Colonic mucosa (tissue), 4 donors: ENCODE measurements at regions not wholly inside any gene's neighbourhood (a gene's known extent, or its start where the extent isn't known, plus 50 kb on each side); places are given as distances from the start of the nearest gene placed in this dataset.

ENCODE experiments used
- DNase-seq: peaks from one replicate; pipeline ENCODE4 v3.0.0-alpha.2; 2020
- H3K27ac ChIP-seq: fragments of 200-600 bp; one replicate; pipeline ENCODE4 v1.8.0; 2021
- H3K27me3 ChIP-seq: fragments of 200-600 bp; one replicate; pipeline ENCODE4 v1.8.0; 2021
- H3K36me3 ChIP-seq: fragments of 200-600 bp; one replicate; pipeline ENCODE4 v1.8.0; 2021
- H3K4me1 ChIP-seq: fragments of 200-600 bp; one replicate; pipeline ENCODE4 v1.8.0; 2021; ENCODE audit warnings: mild to moderate bottlenecking
- H3K4me3 ChIP-seq: fragments of 200-600 bp; one replicate; pipeline ENCODE4 v1.8.0; 2021
- H3K9ac ChIP-seq, 2 donors: one replicate each; pipeline ENCODE4 v1.7.0; 2013; ENCODE audit warnings: control low read depth in 2 of 2, low read depth in 2 of 2, low read length in 2 of 2
- H3K9me3 ChIP-seq: fragments of 200-600 bp; one replicate; pipeline ENCODE4 v1.8.0; 2021
- CTCF ChIP-seq: fragments of 200-600 bp; IDR thresholded peaks from one replicate; pipeline ENCODE4 v1.8.0; 2022; ENCODE audit warnings: antibody characterized with exemption, mild to moderate bottlenecking
- intact Hi-C: fragments of 100-400 bp; cut with DNase I; formaldehyde crosslinking; loops from one replicate; pipeline ENCODE4 v1.14.1; 2022
- donor health status: healthy.
- donor health status: DM: no; HTN: no; CAD: no.
- donor health status: DM: no; HTN: no; CAD: no.

DNA sequence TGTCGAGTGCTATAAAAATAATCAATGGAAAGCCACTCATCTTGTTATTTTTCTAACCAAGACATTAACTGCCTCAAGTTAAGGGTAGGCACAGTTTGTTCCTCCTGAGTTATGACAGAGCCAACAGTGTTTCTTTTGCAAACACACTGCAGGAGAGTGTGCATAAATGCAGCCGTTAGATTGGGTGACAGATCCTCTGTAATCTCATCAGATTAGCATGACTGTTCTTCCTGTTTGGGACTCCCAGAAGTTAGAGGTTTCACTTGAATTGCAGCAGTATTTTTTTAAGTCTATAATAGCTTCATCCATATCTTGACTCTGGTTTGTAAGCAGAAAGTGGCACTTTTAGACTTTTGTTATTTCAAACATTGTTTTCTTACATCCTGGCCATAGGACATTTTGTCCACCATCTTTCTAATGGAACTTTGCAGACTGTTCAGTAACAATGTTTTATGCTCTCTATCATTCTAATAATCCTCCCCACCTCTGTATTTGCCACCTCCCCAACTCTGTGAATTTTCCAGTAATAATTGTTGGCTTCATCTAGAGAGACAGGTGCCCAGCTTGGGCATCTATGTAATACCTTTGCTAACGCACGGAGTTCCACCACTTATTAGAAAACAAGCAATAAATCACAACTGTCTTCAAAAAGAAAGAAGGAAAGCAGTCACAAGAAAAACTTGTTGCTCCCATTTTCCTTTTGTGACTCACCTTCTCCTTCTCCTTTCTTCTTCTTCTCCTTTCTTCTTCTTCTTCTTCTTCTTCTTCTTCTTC is 560.0 kb downstream of the ADCYAP1 start:
- TF ChIP-seq CTCF = no peak
- DNase-seq = no peak
- Histone ChIP-seq H3K4me3 (no peak overlapping the region), H3K27me3 (no peaks in the 10 kb centered on the region), H3K4me1 (no peaks in the 10 kb centered on the region), H3K27ac (no peak overlapping the region), H3K9ac (no peak overlapping the region), H3K36me3 (no peaks in the 10 kb centered on the region), H3K9me3 (no peaks in the 10 kb centered on the region)
- intact Hi-C loops = no loop called here

- H3K27ac ChIP-seq = no peak overlapping the region
- no peaks in the 10 kb centered on the region for H3K4me1 ChIP-seq
- no peak for TF ChIP-seq CTCF
These were observed 561.4 kb downstream of the ADCYAP1 start for GRCh38 chr18:1466035-1466434.

GRCh38 chr18:1467461-1467964 is 562.8 kb downstream of the ADCYAP1 start:
- no peak overlapping the region for H3K4me3 ChIP-seq
- H3K9me3 ChIP-seq = no peaks in the 10 kb centered on the region
- intact Hi-C loops = no loop called here
- no peaks in the 10 kb centered on the region for H3K27me3 ChIP-seq
- H3K4me1 ChIP-seq = no peaks in the 10 kb centered on the region
- H3K36me3 ChIP-seq = no peaks in the 10 kb centered on the region
- no peak overlapping the region for H3K27ac ChIP-seq
- H3K9ac ChIP-seq = no peak overlapping the region
- no peak for TF ChIP-seq CTCF
- DNase-seq = no peak

More at GRCh38 chr18:1466035-1466434, 561.4 kb downstream of the ADCYAP1 start:
- no peak overlapping the region for H3K4me3 ChIP-seq
- no peaks in the 10 kb centered on the region for H3K36me3 ChIP-seq
- H3K27me3 ChIP-seq = no peaks in the 10 kb centered on the region
- DNase-seq = no peak
- no peaks in the 10 kb centered on the region for H3K9me3 ChIP-seq
- no peak overlapping the region for H3K9ac ChIP-seq
- intact Hi-C loops = no loop called here

- Histone ChIP-seq H3K4me3 (no peak overlapping the region), H3K9ac (no peak overlapping the region), H3K4me1 (no peaks in the 10 kb centered on the region), H3K27ac (no peak overlapping the region), H3K27me3 (no peaks in the 10 kb centered on the region), H3K9me3 (no peaks in the 10 kb centered on the region), H3K36me3 (no peaks in the 10 kb centered on the region)
- no peak for DNase-seq
- intact Hi-C loops = no loop called here
- no peak for TF ChIP-seq CTCF
These were observed 563.9 kb downstream of the ADCYAP1 start for GRCh38 chr18:1468550-1468949.

- Histone ChIP-seq H3K9me3 (no peaks in the 10 kb centered on the region), H3K9ac (no peak overlapping the region), H3K27me3 (no peaks in the 10 kb centered on the region), H3K27ac (no peak overlapping the region), H3K4me3 (no peak overlapping the region), H3K4me1 (no peaks in the 10 kb centered on the region), H3K36me3 (no peaks in the 10 kb centered on the region)
- intact Hi-C loops = no loop called here
- TF ChIP-seq CTCF = no peak
- DNase-seq = no peak
These were observed 571.2 kb downstream of the ADCYAP1 start for GRCh38 chr18:1475867-1476266.
